GM12878 (cell line): ENCODE measurements at regions not wholly inside any gene's neighbourhood (a gene's known extent, or its start where the extent isn't known, plus 50 kb on each side); places are given as distances from the start of the nearest gene placed in this dataset.

ENCODE experiments used
- ATAC-seq: fragments of 200-7000 bp; cut with Tn5 transposase; 3 replicates; pipeline ENCODE4 v1.9.1; 2020; ENCODE audit warnings: mild to moderate bottlenecking, moderate library complexity
- BruUV-seq: library from RNA; stranded (reverse); fragments of 400-500 nt; replicated peaks from 2 replicates; lab custom pipeline; 2021; lab: Mats Ljungman, UMichigan
- CTCF ChIA-PET: fragments of 300-600 bp; sonication (Branson Sonifier 250); formaldehyde crosslinking; extraction: SDS; loops from one replicate; lab custom pipeline; 2021; ENCODE audit warnings: inconsistent platforms; lab: Yijun Ruan, JAX
- POLR2A ChIA-PET: fragments of 350-600 bp; formaldehyde crosslinking; extraction: SDS; loops from one replicate; lab custom pipeline; 2021; ENCODE audit warnings: inconsistent platforms; lab: Charles Lee
- RAD21 ChIA-PET: fragments of 300-600 bp; sonication (Branson Sonifier 250); formaldehyde crosslinking; loops from one replicate; lab custom pipeline; 2023; ENCODE audit warnings: antibody characterized with exemption; ENCODE audit not compliant: unreplicated experiment; lab: Charles Lee
- SMC1A ChIA-PET: fragments of 300-600 bp; sonication (Branson Sonifier 250); formaldehyde crosslinking; loops from one replicate; lab custom pipeline; 2023; ENCODE audit not compliant: unreplicated experiment, uncharacterized antibody; lab: Charles Lee
- DNase-seq: peaks from one replicate; pipeline ENCODE4 v3.0.0-alpha.2; 2011; ENCODE audit warnings: low read depth, low spot score
- FAIRE-seq: peaks from 3 replicates; lab custom pipeline; 2011; peaks lifted over from hg19 to GRCh38; lab: Jason Lieb, UNC
- H2AFZ ChIP-seq: 2 replicates; pipeline ENCODE4 v1.6.0; 2011; ENCODE audit warnings: low read depth, low read length, control low read depth; ENCODE audit not compliant: control insufficient read depth
- H3K27ac ChIP-seq: 2 replicates; pipeline ENCODE4 v1.5.1; 2011; ENCODE audit warnings: control low read depth; ENCODE audit not compliant: control insufficient read depth, insufficient read depth
- H3K27me3 ChIP-seq, 2 experiments: replicated peaks in 1 of 2; 2 replicates each; pipeline versions ENCODE4 v1.6.0 to v1.6.1; 2011; ENCODE audit warnings: low read length in 1 of 2; ENCODE audit not compliant: control insufficient read depth in 2 of 2, insufficient read depth in 2 of 2
- H3K36me3 ChIP-seq, 2 experiments: 2 replicates each; pipeline ENCODE4 v1.5.1; 2011; ENCODE audit warnings: low read length in 1 of 2; ENCODE audit not compliant: control insufficient read depth in 2 of 2, insufficient read depth in 2 of 2
- H3K4me1 ChIP-seq: 2 replicates; pipeline ENCODE4 v1.6.1; 2011; ENCODE audit warnings: mild to moderate bottlenecking, low read length, moderate library complexity, mixed read lengths; ENCODE audit not compliant: control insufficient read depth, insufficient read depth
- H3K4me2 ChIP-seq: 2 replicates; pipeline ENCODE4 v1.6.0; 2011; ENCODE audit warnings: control low read depth; ENCODE audit not compliant: control insufficient read depth, insufficient read depth
- H3K4me3 ChIP-seq: fragments of 200-600 bp; sonication (generic); 2 replicates; pipeline ENCODE4 v1.5.1; 2016
- H3K79me2 ChIP-seq: 2 replicates; pipeline ENCODE4 v1.6.0; 2011; ENCODE audit warnings: low read length; ENCODE audit not compliant: control insufficient read depth, insufficient read depth
- H3K9ac ChIP-seq: 2 replicates; pipeline ENCODE4 v1.8.0; 2011; ENCODE audit warnings: low read length, control low read depth, mixed read lengths; ENCODE audit not compliant: control insufficient read depth, insufficient read depth
- H3K9me3 ChIP-seq: replicated peaks from 3 replicates; pipeline ENCODE4 v1.5.1; 2011; ENCODE audit warnings: mild to moderate bottlenecking, low read length; ENCODE audit not compliant: control insufficient read depth, insufficient read depth
- H4K20me1 ChIP-seq: 2 replicates; pipeline ENCODE4 v1.6.0; 2011; ENCODE audit not compliant: control insufficient read depth, insufficient read depth
- E2F8 ChIP-seq: fragments of 450-650 bp; IDR thresholded peaks from 2 replicates; pipeline ENCODE4 v1.6.1; 2018; ENCODE audit warnings: mild to moderate bottlenecking, low read depth, moderate library complexity; ENCODE audit not compliant: partially characterized antibody
- HDAC2 ChIP-seq: fragments of 200-600 bp; sonication (generic); IDR thresholded peaks from 2 replicates; pipeline ENCODE4 v1.6.1; 2017
- JUND ChIP-seq: IDR thresholded peaks from 2 replicates; pipeline ENCODE4 v1.6.1; 2012; ENCODE audit warnings: low read depth, mild to moderate bottlenecking, low read length, improper control_type of control experiment, moderate library complexity
- KDM1A ChIP-seq: fragments of 200-600 bp; sonication (generic); IDR thresholded peaks from 2 replicates; pipeline ENCODE4 v1.6.1; 2016; ENCODE audit warnings: borderline replicate concordance
- MAX ChIP-seq: IDR thresholded peaks from 2 replicates; pipeline ENCODE4 v1.6.1; 2012; ENCODE audit warnings: low read depth, low read length, improper control_type of control experiment
- NFYA ChIP-seq: IDR thresholded peaks from 2 replicates; pipeline ENCODE4 v1.6.1; 2011; ENCODE audit warnings: low read depth, mild to moderate bottlenecking, low read length, improper control_type of control experiment, borderline replicate concordance
- PAX8 ChIP-seq: fragments of 450-650 bp; IDR thresholded peaks from 2 replicates; pipeline ENCODE4 v1.6.1; 2017; ENCODE audit warnings: mild to moderate bottlenecking, moderate library complexity
- SMARCA5 ChIP-seq: fragments of 450-650 bp; IDR thresholded peaks from 2 replicates; pipeline ENCODE4 v1.6.1; 2017; ENCODE audit warnings: mild to moderate bottlenecking
- SUZ12 ChIP-seq: fragments of 200-600 bp; sonication (generic); IDR thresholded peaks from one replicate; pipeline ENCODE4 v1.6.1; 2018; ENCODE audit warnings: antibody characterized with exemption, mild to moderate bottlenecking; ENCODE audit not compliant: unreplicated experiment
- ZNF592 ChIP-seq: fragments of 450-650 bp; IDR thresholded peaks from 2 replicates; pipeline ENCODE4 v1.6.1; 2017; ENCODE audit warnings: mild to moderate bottlenecking, moderate library complexity
- ZZZ3 ChIP-seq: IDR thresholded peaks from 2 replicates; pipeline ENCODE4 v1.6.1; 2011; ENCODE audit warnings: low read depth; ENCODE audit not compliant: control insufficient read depth, insufficient read length
- WGBS: methylation state at CpG from one replicate; pipeline ENCODE4 v1.1.6; 2016; ENCODE audit warnings: low lambda C conversion rate; ENCODE audit not compliant: insufficient replicate concordance, insufficient coverage; ENCODE audit errors: missing lambda C conversion rate; 5-methylcytosine and 5-hydroxymethylcytosine counted together
- in situ Hi-C: fragments of 300-500 bp; cut with MboI; formaldehyde crosslinking; loops from 9 replicates; pipeline ENCODE4 v1.14.3; 2018; ENCODE audit warnings: mixed read lengths
- intact Hi-C: fragments of 100-400 bp; cut with micrococcal nuclease; formaldehyde crosslinking; loops from one replicate; pipeline ENCODE4 v1.14.2; 2022; ENCODE audit not compliant: unreplicated experiment

GRCh38 chr12:46959502-46959901, 119.9 kb upstream of the PCED1B start:
- no TSS peak for BruUV-seq

GRCh38 chr12:46960681-46961080, 118.7 kb upstream of the PCED1B start:
- no peaks in the 10 kb centered on the region for H3K27me3 ChIP-seq
- POLR2A ChIA-PET: no interaction called here
- no peaks in the 10 kb centered on the region for H3K4me1 ChIP-seq
- 10% methylated on average over 4 of the region's 4 CpGs for WGBS
- H3K79me2 ChIP-seq: no peaks in the 10 kb centered on the region
- CTCF ChIA-PET: no interaction called here
- H3K9ac ChIP-seq: no peak overlapping the region
- no peak overlapping the region for H3K27ac ChIP-seq
- SMC1A ChIA-PET: no interaction called here
- intact Hi-C loops (no loop called here), in situ Hi-C loops (no loop called here)
- DNase-seq: no peak
- no TSS peak for BruUV-seq
- no peak overlapping the region for H3K4me3 ChIP-seq
- no peaks in the 10 kb centered on the region for H3K36me3 ChIP-seq
- no peaks in the 10 kb centered on the region for H4K20me1 ChIP-seq
- FAIRE-seq: no peak
- no peaks in the 10 kb centered on the region for H3K9me3 ChIP-seq
- no peak for ATAC-seq
- no peak overlapping the region for H3K4me2 ChIP-seq
- RAD21 ChIA-PET: no interaction called here
- H2AFZ ChIP-seq: no peak overlapping the region
- TF ChIP-seq KDM1A (no peak), ZNF592 (no peak), ZZZ3 (no peak), SUZ12 (no peak), SMARCA5 (no peak), MAX (no peak), E2F8 (no peak), JUND (no peak)

More at GRCh38 chr12:46959502-46959901, 119.9 kb upstream of the PCED1B start:
- H3K27me3 ChIP-seq: no peaks in the 10 kb centered on the region
- TF ChIP-seq PAX8 (no peak), NFYA (no peak), HDAC2 (no peak)
- no peak for DNase-seq
- ChIA-PET RAD21 (no interaction called here), POLR2A (no interaction called here), CTCF (interaction anchor here (1.0 kb wide), 1 partner anchor 835 kb away, joined by 4 read pairs; no protein-coding TSS in a partner anchor), SMC1A (interaction anchor here (2.8 kb wide), 1 partner anchor 14 kb away, joined by 9 read pairs; no protein-coding TSS in a partner anchor)
- WGBS: 100% methylated on average over 1 of the region's 1 CpG
- H3K9me3 ChIP-seq: no peaks in the 10 kb centered on the region
- H3K4me1 ChIP-seq: no peaks in the 10 kb centered on the region
- H3K79me2 ChIP-seq: no peaks in the 10 kb centered on the region
- H4K20me1 ChIP-seq: no peaks in the 10 kb centered on the region
- no peak for ATAC-seq
- in situ Hi-C loops: no loop called here
- intact Hi-C loops: no loop called here
- no peak overlapping the region for H3K9ac ChIP-seq
- no peak overlapping the region for H3K4me2 ChIP-seq
- no peak for FAIRE-seq
- no peak overlapping the region for H3K27ac ChIP-seq
- no peak overlapping the region for H3K4me3 ChIP-seq
- H2AFZ ChIP-seq: no peak overlapping the region
- no peaks in the 10 kb centered on the region for H3K36me3 ChIP-seq
